H1 (cell line): ENCODE measurements at regions not wholly inside any gene's neighbourhood (a gene's known extent, or its start where the extent isn't known, plus 50 kb on each side); places are given as distances from the start of the nearest gene placed in this dataset.

Experiments
- CHD1 ChIP-seq: IDR thresholded peaks from 2 replicates; pipeline ENCODE4 v1.6.1; 2012; ENCODE audit warnings: low read depth, low read length, improper control_type of control experiment
- JUND ChIP-seq: IDR thresholded peaks from 2 replicates; pipeline ENCODE4 v1.6.1; 2011; ENCODE audit warnings: mild to moderate bottlenecking, improper control_type of control experiment, low read length
- SP2 ChIP-seq: IDR thresholded peaks from 2 replicates; pipeline ENCODE4 v1.6.1; 2012; ENCODE audit warnings: mild to moderate bottlenecking, low read length, inconsistent platforms
- SUZ12 ChIP-seq: fragments of 200-600 bp; sonication (generic); IDR thresholded peaks from 2 replicates; pipeline ENCODE4 v1.6.1; 2012; ENCODE audit warnings: mild to moderate bottlenecking, inconsistent platforms, low read length, moderate library complexity, mixed read lengths
- YY1 ChIP-seq: IDR thresholded peaks from 2 replicates; pipeline ENCODE4 v1.6.1; 2011; ENCODE audit warnings: low read depth, mild to moderate bottlenecking, low read length
- TF ChIP-seq, protein P1 (sequence below): IDR thresholded peaks from 2 replicates; pipeline ENCODE4 v1.6.1; 2012; ENCODE audit warnings: inconsistent platforms
- TF ChIP-seq, protein P2 (sequence below), 3 experiments: IDR thresholded peaks; 1 replicate in 2 of 3; 2 replicates in 1 of 3; pipeline versions ENCODE4 v1.5.1 to v1.6.1; 2011; ENCODE audit warnings: low read length in 3 of 3, mild to moderate bottlenecking in 3 of 3, inconsistent platforms in 2 of 3, low read depth in 1 of 3, moderate library complexity in 1 of 3; ENCODE audit not compliant: insufficient read depth in 1 of 3; ENCODE audit errors: control extremely low read depth in 1 of 3

DNA sequence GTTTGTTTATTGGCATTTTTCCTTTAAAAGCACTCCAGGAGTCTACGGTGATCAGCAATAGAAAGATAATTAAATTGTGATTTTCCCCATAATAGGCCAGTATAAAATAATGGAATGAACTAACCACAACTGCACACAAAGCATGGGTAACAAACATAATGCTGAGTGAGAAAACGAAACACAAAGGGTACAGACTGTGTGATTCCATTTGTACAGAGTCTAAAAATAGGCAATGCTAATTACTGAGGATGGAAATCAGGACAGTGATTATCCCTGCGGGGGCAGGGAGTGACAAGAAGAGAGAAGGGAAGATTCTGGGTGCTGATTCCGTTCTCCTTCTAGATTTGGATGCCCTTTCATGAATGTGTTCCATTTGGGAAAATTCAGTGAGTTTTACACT, 478.1 kb downstream of the PREX1 start:
- TF ChIP-seq, protein P1, sequence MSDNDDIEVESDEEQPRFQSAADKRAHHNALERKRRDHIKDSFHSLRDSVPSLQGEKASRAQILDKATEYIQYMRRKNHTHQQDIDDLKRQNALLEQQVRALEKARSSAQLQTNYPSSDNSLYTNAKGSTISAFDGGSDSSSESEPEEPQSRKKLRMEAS = no peak
- TF ChIP-seq, protein P2, sequence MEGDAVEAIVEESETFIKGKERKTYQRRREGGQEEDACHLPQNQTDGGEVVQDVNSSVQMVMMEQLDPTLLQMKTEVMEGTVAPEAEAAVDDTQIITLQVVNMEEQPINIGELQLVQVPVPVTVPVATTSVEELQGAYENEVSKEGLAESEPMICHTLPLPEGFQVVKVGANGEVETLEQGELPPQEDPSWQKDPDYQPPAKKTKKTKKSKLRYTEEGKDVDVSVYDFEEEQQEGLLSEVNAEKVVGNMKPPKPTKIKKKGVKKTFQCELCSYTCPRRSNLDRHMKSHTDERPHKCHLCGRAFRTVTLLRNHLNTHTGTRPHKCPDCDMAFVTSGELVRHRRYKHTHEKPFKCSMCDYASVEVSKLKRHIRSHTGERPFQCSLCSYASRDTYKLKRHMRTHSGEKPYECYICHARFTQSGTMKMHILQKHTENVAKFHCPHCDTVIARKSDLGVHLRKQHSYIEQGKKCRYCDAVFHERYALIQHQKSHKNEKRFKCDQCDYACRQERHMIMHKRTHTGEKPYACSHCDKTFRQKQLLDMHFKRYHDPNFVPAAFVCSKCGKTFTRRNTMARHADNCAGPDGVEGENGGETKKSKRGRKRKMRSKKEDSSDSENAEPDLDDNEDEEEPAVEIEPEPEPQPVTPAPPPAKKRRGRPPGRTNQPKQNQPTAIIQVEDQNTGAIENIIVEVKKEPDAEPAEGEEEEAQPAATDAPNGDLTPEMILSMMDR (IDR thresholded peaks at IDR 0.05; ENCODE audit: control extremely low read depth in 1 of 3, insufficient read depth in 1 of 3, low read depth in 1 of 3, low read length in 3 of 3) = no peak
- TF ChIP-seq CHD1 (no peak), SUZ12 (no peak), JUND (no peak), SP2 (no peak), YY1 (no peak)
